Nephron (organoid): ENCODE measurements at regions not wholly inside any gene's neighbourhood (a gene's known extent, or its start where the extent isn't known, plus 50 kb on each side); places are given as distances from the start of the nearest gene placed in this dataset.

ENCODE experiments used
- H3K27ac Mint-ChIP-seq, 3 experiments: 2 replicates each; pipeline ENCODE4 v1.8.0; 2020; ENCODE audit warnings: mixed read lengths in 3 of 3, mild to moderate bottlenecking in 2 of 3, moderate library complexity in 1 of 3
- H3K27me3 Mint-ChIP-seq: 2 replicates; pipeline ENCODE4 v1.8.0; 2021; ENCODE audit warnings: low read depth, mild to moderate bottlenecking, moderate library complexity, mixed read lengths
- H3K36me3 Mint-ChIP-seq: 2 replicates; pipeline ENCODE4 v1.8.0; 2020; ENCODE audit warnings: low read depth, mixed read lengths
- H3K4me1 Mint-ChIP-seq: 2 replicates; pipeline ENCODE4 v1.8.0; 2020; ENCODE audit warnings: mixed read lengths
- H3K4me3 Mint-ChIP-seq, 3 experiments: 2 replicates each; pipeline ENCODE4 v1.8.0; 2020; ENCODE audit warnings: mild to moderate bottlenecking in 3 of 3, mixed read lengths in 3 of 3, moderate library complexity in 2 of 3
- H3K9me3 Mint-ChIP-seq: 2 replicates; pipeline ENCODE4 v1.8.0; 2020; ENCODE audit warnings: mixed read lengths
- TF ChIP-seq, protein P1 (sequence below), 3 experiments: fragments of 200-600 bp; sonication (generic); IDR thresholded peaks; one replicate each; pipeline ENCODE4 v1.5.0; 2021; ENCODE audit warnings: antibody characterized with exemption in 3 of 3; ENCODE audit not compliant: unreplicated experiment in 3 of 3

DNA sequence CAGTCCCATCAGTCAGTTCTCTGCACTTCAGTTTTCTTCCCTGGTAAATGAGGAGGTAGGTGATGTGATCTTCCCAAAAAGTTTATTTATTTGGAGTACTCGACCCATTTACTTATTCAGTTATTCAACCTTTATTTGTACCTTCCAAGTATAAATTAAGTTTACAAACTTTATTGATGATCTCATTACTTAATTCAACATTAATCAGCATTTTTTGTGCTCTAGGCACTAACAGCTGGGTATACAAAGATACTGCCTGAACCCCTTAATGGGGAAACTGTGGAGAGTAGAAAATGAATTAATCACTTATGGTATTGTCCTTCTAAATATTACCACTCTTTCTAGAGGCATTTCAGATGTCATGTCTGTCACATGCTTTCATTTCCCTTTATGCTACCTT, 293.3 kb downstream of the DLEU7 start:
- Mint-ChIP-seq H3K27me3 (no peaks in the 10 kb centered on the region), H3K9me3 (peaks cover 16% of the 10 kb centered on the region), H3K36me3 (peaks cover 10% of the 10 kb centered on the region), H3K4me3 (no peak overlapping the region), H3K4me1 (peaks cover 4% of the 10 kb centered on the region), H3K27ac (no peak overlapping the region)
- TF ChIP-seq, protein P1, sequence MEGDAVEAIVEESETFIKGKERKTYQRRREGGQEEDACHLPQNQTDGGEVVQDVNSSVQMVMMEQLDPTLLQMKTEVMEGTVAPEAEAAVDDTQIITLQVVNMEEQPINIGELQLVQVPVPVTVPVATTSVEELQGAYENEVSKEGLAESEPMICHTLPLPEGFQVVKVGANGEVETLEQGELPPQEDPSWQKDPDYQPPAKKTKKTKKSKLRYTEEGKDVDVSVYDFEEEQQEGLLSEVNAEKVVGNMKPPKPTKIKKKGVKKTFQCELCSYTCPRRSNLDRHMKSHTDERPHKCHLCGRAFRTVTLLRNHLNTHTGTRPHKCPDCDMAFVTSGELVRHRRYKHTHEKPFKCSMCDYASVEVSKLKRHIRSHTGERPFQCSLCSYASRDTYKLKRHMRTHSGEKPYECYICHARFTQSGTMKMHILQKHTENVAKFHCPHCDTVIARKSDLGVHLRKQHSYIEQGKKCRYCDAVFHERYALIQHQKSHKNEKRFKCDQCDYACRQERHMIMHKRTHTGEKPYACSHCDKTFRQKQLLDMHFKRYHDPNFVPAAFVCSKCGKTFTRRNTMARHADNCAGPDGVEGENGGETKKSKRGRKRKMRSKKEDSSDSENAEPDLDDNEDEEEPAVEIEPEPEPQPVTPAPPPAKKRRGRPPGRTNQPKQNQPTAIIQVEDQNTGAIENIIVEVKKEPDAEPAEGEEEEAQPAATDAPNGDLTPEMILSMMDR (IDR thresholded peaks at IDR 0.05; ENCODE audit: unreplicated experiment in 3 of 3): no peak

DNA sequence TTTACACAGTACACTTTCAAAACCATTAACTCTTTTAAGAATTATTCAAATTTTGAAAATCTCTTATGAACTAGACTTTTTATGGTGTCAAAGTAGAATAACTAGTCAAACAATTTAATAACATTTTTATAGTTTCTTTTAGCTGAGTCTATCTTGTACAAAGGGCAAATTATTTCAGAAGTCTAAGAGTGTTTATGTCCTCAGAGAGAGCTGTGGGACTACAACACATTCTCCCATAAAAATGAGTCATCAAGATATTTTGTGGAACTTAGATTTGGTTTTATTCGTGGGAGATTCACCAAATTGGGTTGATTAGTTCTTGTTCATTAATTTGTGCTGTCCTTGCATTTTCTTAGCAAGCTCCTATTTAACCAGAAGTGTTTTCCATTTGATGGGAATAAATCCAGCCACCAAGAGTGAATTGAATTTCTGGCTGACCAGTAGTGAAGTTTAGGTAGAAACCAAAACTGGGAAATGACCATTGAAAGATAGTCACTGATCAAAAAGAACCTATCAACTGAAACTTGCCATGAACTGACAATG, 291.0 kb downstream of the DLEU7 start:
- peaks cover 21% of the 10 kb centered on the region for H3K9me3 Mint-ChIP-seq
- no peak overlapping the region for H3K4me3 Mint-ChIP-seq
- H3K4me1 Mint-ChIP-seq: no peaks in the 10 kb centered on the region
- H3K36me3 Mint-ChIP-seq: peaks cover 10% of the 10 kb centered on the region
- H3K27ac Mint-ChIP-seq: no peak overlapping the region
- TF ChIP-seq, protein P1 (IDR thresholded peaks at IDR 0.05; ENCODE audit: unreplicated experiment in 3 of 3): no peak
- H3K27me3 Mint-ChIP-seq: no peaks in the 10 kb centered on the region

DNA sequence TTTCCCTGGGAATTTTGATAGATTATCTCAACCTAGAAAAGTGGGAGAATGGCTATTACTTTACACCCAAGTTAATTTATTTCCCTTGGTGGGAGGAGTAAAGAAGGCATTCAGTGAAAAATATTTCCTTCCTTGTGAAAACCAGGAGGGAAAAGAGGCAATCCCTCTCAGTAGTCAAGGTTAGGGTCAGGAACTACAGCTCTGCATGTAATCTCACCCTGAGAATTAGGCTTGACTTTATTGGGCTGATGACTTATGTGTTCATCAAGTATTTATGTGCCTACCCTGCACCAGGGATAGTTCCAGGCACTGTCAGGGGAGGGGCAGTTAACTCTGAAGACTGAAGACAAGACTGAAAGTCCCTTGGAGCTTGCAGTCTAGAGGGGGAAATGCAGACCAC, 281.8 kb downstream of the DLEU7 start:
- Mint-ChIP-seq H3K4me3 (peak overlapping the region in 1 of 3 experiments; percentile 34), H3K36me3 (peaks cover 7% of the 10 kb centered on the region)

DNA sequence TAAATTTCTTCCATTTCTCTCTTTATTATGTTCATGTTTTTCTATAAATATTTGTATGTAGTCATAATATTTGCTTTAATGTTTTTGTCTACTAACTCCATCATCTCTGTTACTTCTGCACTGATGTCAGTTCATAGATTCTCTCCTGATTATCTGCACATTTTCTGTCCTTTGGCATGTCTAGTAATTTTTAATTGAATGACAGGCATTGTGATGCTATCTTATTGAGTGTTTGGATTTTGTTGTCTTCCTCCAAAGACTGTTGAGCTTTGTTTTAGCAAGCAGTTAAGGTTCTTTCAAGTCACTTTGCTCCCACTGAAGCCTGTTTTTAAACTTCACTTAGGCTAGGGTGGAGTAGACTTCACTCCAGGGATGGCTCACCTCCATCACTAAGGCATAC, 276.8 kb downstream of the DLEU7 start:
- Mint-ChIP-seq H3K27me3 (no peaks in the 10 kb centered on the region), H3K36me3 (peaks cover 21% of the 10 kb centered on the region), H3K27ac (peak overlapping the region in 2 of 3 experiments; percentile 34 to 90), H3K4me3 (no peak overlapping the region), H3K4me1 (peaks cover 8% of the 10 kb centered on the region), H3K9me3 (peaks cover 24% of the 10 kb centered on the region)
- TF ChIP-seq, protein P1 (IDR thresholded peaks at IDR 0.05; ENCODE audit: unreplicated experiment in 3 of 3): no peak

More for the DNA sequence above, 281.8 kb downstream of the DLEU7 start:
- TF ChIP-seq, protein P1 (IDR thresholded peaks at IDR 0.05; ENCODE audit: unreplicated experiment in 3 of 3): no peak
- no peaks in the 10 kb centered on the region for H3K27me3 Mint-ChIP-seq
- peak overlapping the region in 2 of 3 experiments; percentile 12 to 93 for H3K27ac Mint-ChIP-seq
- peaks cover 8% of the 10 kb centered on the region for H3K4me1 Mint-ChIP-seq
- peaks cover 16% of the 10 kb centered on the region for H3K9me3 Mint-ChIP-seq

DNA sequence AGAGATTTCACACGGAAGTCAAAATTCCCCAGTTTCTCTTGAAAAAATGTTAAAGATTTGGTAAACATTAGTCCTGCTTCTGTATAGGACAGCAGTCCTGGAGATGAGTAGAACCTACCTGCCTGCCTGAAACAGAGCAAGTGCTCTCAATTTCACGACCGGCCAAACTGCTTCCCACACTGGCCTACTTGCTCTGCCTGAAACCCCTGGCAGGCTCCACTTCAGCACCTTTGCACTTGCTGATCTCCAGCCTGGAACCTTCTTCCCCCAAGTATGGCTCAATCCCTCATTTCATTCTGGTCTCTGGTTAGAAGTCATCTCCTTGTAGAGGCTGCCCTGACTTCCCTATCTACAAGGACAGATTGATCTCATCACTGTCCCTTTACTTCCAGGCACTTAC, 271.4 kb downstream of the DLEU7 start:
- Mint-ChIP-seq H3K36me3 (peaks cover 14% of the 10 kb centered on the region), H3K4me3 (no peak overlapping the region), H3K27ac (peak overlapping the region in 1 of 3 experiments; percentile 19), H3K27me3 (no peaks in the 10 kb centered on the region), H3K9me3 (peaks cover 12% of the 10 kb centered on the region), H3K4me1 (peaks cover 41% of the 10 kb centered on the region)
- TF ChIP-seq, protein P1 (IDR thresholded peaks at IDR 0.05; ENCODE audit: unreplicated experiment in 3 of 3): no peak

DNA sequence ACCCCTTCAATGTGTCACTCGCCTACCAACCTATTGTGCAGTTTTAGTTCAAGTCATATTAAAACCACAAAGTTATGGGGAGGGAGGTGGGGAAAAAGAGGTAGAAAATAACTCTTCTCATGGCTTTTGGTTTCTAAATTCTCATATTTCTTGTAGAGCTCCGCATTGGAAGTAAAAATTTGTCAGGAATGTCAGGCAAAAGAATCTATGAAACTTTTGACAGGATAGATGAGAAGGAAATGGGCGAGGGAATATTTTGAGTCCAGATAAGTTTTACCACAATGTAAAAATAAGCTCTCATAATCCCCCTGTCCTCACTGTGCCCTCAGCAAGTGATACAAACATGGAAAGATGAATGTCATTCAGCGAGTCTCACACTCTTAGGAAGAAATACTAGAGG, 270.4 kb downstream of the DLEU7 start:
- TF ChIP-seq, protein P1 (IDR thresholded peaks at IDR 0.05; ENCODE audit: unreplicated experiment in 3 of 3): no peak
- Mint-ChIP-seq H3K27me3 (no peaks in the 10 kb centered on the region), H3K4me3 (peak overlapping the region in 1 of 3 experiments; percentile 3), H3K27ac (peak overlapping the region in 2 of 3 experiments; percentile 27 to 64), H3K36me3 (peaks cover 5% of the 10 kb centered on the region), H3K9me3 (peaks cover 7% of the 10 kb centered on the region), H3K4me1 (peaks cover 41% of the 10 kb centered on the region)
